SHP77 treated with DMSO at 0.1 percent for 48 hours (cell line): ENCODE measurements at regions not wholly inside any gene's neighbourhood (a gene's known extent, or its start where the extent isn't known, plus 50 kb on each side); places are given as distances from the start of the nearest gene placed in this dataset.
"Not testable (repeated sequence)": the region's sequence is repeated elsewhere in the genome, so short reads cannot be mapped to it uniquely, and the experiment has no call there.

Experiments used
- DNase-seq: peaks from one replicate; lab custom pipeline; 2025; lab: John Stamatoyannopoulos, UW

DNA sequence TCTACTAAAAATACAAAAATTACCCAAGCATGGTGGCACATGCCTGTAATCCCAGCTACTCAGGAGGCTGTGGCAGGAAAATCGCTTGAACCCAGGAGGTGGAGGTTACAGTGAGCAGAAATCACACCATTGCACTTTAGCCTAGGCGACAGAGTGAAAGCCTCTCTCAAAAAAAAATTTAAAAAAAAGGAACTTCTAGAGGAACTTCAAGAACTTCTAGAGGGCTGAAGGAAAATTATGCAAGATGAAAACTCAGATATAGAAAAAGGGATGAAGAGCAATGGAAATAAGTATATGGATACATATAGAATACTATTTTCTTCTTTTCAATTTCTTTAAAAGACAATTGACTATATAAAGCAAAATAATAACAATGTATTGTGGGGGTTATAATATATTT lies 51.2 kb upstream of the PRR5 start:
- no peak for DNase-seq

DNA sequence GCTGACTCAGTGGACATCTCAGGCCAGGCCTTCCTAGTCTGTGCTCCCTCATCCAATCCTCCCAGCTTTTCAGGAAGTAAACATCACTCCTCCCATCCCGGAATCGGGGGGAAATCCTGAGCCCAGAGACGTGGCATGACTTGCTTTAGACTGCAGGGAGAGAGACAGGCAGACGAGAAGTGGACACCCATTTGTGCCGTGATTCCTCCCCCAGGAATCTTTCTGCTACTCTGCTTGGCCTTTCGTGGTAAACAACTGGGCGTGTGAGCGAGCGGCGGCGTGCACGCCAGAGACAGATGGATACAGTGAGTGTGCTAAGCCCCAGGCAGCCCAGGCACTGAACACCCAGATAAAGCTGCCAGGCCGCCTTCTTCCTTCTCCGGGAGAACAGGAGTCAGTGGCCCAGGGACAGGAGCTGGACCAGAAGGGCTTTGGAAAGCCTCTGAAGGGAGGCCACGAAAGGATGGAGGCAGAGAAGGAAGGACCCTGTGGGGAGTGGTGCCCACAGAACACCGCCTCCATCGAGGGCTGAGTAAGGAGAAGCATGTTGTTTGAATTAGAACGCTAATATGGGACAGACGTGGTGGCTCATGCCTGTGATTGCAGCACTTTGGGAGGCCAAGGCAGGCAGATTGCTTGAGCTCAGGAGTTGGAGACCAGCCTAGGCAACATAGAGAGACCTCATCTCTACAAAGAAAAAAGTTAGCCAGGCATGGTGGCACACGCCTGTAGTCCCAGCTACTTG lies 53.0 kb upstream of the PRR5 start:
- DNase-seq, result no peak

- no peak for DNase-seq
Measured at GRCh38 chr22:44648085-44648820, 53.8 kb upstream of the PRR5 start.

- no peak for DNase-seq
Measured at GRCh38 chr22:44647141-44647540, 54.9 kb upstream of the PRR5 start.

DNA sequence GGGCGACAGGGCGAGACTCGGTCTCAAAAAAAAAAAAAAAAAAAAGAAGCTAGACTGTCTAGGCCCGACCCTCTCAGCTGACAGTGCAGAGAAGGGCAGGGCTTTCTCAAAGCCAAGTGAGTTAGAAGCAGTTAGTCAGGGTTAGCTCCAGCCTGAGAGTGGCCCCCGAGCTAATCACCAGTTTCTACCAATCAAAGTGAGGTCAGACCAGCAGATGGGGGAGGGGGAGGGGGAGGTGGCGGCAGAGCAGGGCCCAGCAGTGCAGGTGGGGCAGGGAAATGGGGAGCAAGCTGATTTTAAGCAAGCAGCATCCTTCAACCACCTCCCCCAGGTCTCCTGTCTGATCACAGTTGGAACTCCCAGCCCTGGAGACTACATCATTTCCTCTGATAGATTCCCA lies 55.3 kb upstream of the PRR5 start:
- no peak for DNase-seq

DNA sequence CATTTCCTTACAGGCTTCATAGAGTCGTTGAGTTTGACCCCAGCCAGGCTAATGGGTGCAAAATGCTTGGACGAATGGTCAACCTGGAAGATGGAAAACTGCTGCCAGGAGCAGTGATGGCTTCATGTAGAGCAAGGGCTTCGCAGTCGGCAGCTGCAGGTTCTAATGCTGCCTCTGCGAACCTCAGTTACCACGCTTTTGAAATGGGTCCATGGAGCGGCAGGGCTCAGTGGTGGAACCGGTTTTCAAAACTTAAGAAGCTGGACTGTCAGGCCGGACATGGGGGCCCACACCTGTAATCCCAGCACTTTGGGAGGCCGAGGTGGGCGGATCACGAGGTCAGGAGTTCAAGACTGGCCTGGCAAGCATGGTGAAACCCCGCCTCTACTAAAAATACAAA lies 55.9 kb upstream of the PRR5 start:
- DNase-seq, result no peak

DNA sequence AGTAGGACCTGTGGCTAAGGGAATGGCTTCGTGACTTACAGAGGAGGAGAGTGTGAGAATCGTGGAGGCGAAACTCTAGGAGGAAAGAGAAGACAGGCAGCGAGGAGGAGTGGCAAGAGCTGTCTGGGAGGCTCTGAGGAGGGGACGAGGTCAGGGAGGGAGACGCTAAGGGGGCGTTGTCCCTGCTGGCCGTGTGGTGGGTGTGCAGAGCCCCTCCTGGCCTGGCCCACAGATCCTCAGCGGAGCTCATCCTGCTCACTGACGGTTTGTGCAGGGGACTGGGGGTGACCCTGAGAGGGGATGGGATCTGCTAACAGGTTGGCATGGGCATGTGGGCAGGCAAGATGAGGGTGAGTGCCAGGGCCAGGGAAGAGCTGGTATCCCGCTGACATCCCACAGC lies 56.5 kb upstream of the PRR5 start:
- no peak for DNase-seq

DNA sequence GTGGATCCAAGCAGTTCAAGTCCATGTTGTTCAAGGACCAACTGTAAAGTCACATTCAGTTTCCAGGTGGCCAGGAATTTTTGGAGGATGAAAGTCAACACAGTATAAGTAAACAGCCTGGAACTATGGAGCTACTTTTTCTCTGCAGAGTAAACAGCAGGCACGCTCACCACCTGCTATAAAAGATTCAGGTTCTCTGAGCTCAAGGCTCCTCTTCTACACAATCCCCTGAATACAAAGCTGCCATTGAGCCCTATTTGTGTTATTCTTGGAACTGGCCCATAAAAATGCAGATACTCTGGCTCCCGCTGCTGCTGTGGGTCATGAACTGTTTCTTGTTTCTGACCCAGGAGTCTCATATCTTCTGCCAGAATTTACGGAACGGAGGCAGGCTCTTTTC lies 56.9 kb upstream of the PRR5 start:
- DNase-seq, result peak; percentile 90

DNA sequence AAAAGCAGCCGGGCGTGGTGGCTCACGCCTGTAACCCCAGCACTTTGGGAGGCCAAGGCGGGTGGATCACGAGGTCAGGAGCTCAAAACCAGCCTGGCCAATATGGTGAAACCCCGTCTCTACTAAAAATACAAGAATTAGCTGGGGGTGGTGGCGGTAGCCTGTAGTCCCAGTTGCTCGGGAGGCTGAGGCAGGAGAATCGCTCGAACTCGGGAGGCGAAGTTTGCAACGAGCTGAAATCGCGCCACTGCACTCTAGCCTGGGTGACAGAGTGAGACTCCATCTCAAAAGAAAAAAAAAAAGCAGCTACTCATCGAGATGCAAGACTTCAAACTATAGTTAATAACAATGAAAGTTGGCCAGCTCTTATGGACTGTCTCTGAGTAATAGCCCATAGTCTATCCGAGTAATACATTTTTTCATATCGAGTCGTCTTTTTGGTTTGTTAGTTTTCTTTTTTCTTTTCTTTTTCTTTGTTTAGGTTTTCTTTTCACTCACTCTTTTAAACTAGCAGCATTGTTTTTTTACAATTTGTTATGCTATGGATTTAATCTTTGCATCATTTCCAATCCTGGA lies 58.4 kb upstream of the PRR5 start:
- DNase-seq, result not testable (repeated sequence)

- no peak for DNase-seq
Measured at GRCh38 chr22:44642096-44642644, 59.8 kb upstream of the PRR5 start.

DNA sequence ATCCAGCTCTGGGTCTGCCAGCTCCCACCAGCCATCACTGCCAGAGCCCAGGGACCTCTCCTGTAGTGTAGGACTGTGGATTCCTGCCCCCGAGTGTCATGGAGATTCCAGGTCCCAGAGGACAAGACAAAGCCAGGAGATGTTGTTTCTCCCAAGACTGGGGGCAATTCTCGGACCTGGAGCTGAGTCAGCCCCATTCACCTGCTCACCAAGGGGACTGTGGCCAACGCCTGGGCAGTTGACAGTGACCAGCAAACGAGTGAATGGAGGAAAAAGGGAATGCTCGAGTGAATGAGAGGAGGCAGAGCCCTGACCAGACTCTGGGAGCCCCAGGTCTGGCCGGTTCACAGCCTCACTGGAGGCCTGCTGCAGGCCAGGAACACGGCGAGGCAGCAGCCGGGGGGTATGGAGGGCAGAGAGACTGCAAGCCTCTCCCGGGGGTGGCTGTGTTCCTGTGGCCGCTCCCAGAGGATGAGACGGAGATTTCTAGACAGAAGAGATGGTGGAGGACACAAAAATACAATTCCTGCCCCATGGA lies 61.3 kb upstream of the PRR5 start:
- no peak for DNase-seq

DNA sequence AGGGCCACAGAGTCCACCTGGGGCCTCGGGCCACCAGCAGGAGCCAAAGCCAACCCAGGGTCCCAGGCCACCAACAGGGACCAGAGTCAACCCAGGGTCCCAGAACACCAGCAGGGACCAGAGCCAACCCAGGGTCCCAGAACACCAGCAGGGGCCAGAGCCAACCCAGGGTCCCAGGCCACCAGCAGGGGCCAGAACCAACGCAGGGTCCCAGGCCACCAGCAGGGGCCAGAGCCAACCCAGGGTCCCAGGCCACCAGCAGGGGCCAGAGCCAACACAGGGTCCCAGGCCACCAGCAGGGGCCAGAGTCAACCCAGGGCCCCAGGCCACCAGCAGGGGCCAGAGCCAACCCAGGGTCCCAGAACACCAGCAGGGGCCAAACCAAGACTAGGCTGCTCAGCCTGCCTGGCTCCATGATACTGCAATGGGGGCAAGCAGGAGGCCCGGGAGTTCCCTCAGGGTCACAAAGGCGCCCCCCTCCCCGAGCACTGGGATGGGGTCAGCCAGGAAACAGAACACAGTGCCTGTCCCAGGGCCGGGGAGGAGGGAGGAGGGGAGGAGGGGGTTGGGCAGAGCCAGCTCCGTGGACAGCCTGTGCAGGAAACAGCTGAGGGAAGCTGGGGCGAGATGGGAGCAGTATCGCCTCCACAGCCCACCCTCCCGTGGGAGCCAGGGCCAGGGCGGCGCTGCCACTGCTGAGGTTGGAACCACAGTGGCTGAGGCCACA lies 62.0 kb upstream of the PRR5 start:
- no peak for DNase-seq

GRCh38 chr22:44638971-44639760 lies 62.8 kb upstream of the PRR5 start:
- DNase-seq, result no peak

DNA sequence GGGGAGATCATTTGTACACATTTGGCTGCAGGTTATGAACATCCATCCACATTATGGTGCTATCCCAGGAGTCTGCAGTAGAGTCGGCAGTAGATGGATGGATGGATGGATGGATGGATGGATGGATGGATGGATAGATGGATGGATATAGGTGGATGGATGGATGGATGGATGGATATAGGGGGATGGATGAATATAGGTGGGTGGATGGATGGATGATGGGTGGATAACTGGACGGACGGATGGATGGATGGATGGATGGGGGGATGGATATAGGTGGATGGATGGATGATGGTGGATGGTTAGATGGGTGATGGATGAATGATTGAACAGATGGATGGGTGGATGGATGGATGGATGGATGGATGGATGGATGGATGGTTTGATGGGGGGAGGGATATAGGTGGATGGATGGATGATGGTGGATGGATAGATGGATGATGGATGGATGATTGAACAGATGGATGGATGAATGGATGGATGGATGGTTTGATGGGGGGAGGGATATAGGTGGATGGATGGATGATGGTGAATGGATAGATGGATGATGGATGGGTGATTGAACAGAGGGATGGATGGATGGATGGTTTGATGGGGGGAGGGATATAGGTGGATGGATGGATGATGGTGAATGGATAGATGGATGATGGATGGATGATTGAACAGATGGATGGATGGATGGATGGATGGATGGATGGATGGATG lies 65.3 kb upstream of the PRR5 start:
- not testable (repeated sequence) for DNase-seq

DNA sequence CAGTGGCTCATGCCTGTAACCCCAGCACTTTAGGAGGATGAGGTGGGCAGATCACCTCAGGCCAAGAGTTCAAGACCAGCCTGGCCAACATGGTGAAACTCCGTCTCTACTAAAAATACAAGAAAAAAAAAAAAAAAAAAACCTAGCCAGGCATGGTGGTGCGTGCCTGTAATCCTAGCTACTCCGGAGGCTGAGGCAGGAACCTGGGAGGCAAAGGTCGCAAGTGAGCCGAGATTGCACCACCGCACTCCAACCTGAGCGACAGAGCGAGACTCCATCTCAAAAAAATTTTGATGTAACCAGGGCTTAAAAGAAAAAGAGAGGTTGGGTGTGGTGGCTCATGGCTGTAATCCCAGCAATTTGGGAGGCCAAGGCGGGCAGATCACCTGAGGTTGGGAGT lies 66.4 kb upstream of the PRR5 start:
- DNase-seq, result not testable (repeated sequence)

DNA sequence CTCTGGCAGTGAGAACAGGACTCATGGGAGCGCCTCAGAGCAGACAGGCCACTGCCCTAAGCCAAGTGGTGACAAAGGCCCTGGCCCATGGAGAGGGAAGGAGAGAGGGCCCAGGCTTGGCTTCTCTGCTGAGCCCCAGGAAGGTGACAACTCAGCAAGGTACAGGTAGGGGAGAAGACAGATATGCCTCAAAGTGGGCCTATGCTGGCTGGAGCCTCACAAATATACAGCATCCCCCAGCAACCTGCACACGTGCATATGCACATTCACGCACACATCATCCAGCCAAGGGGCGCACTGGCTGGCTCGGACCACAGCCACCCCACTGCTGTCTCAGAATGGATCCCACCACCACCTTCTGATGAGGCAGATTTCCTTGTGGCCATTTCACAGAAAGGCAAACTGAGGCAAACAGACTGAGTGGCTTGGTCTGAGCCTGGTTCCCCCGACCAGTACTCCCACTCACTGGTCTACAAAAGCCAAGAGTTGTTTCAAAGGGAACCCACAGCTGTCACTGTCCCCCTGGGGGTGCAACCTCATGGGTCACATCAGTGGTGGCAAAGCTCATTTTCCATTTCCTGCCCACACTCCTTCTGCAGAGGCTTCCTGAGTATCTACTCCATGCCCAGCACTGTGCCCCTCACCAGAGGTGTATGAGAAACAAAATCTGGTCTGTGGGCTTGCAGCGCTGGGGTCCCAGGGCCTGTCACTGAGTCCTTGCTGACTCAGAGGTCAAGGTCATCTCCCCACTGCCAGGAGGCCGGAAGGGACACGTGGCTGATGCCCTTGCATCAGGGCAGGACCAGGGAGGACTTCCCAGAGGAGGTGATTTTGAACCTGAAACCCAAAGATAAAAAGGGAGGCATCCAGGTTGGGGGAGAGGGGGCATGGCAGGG lies 67.3 kb upstream of the PRR5 start:
- no peak for DNase-seq

GRCh38 chr22:44633647-44634046 lies 68.4 kb upstream of the PRR5 start:
- no peak for DNase-seq

DNA sequence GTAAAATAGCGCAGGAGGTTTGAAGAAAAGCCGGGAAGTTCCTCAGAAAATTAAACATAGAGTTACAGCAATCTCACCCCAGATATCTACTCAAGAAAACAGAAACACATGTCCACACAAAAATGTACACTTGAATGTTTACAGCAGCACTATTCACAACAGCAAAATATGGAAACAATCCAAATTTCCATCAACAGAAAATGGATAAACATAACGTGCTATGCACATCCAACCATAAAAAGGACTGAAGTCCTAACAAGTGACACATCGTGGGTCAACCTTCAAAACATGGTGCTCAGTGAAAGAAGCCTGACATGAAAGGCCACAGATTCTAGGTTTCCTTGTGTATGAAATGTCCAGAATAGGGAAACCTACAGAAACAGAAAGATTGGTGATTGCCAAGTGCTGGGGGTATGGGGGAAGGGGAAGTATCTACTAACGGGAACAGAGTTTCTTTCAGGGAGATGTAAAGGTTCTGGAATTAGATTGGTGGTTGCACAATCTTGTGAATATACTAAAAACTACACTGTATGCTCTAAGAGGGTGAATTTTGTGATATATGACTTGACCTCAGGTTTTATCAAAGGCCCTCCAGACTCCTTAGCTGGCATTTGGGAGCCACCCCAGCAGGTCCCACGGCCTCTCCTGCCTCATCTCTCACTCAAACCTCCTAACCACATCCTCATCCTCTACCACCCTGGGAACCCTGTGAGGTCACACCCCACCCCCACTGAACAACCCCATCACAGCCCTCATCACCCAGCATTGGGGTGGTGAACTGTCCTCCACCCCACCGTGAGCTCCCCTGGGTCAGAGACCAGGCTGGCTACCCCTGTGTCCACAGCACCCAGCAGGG lies 69.2 kb upstream of the PRR5 start:
- no peak for DNase-seq

GRCh38 chr22:44630826-44631225 lies 71.2 kb upstream of the PRR5 start:
- DNase-seq, result no peak
